Esophagus muscularis mucosa (tissue), 3 donors: ENCODE measurements at regions not wholly inside any gene's neighbourhood (a gene's known extent, or its start where the extent isn't known, plus 50 kb on each side); places are given as distances from the start of the nearest gene placed in this dataset.
A peak's percentile ranks its signal among the peaks of the same experiment; 100 is the strongest.

Source experiments
- CTCF ChIP-seq, 3 experiments: fragments of 200-600 bp in 2 of 3; fragments of 450-650 bp in 1 of 3; sonication (generic) in 2 of 3; IDR thresholded peaks; one replicate each; pipeline ENCODE4 v1.5.1; 2017 to 2019; ENCODE audit warnings: antibody characterized with exemption in 3 of 3, mild to moderate bottlenecking in 2 of 3, moderate library complexity in 1 of 3
- POLR2A ChIP-seq: fragments of 450-650 bp; IDR thresholded peaks from one replicate; pipeline ENCODE4 v1.6.1; 2017; ENCODE audit warnings: antibody characterized with exemption, moderate library complexity, mild to moderate bottlenecking, low read depth
- POLR2AphosphoS5 ChIP-seq, 2 donors: sonication (generic); formaldehyde crosslinking; IDR thresholded peaks; one replicate each; pipeline ENCODE4 v1.6.1; 2017; ENCODE audit warnings: antibody characterized with exemption in 2 of 2

GRCh38 chr19:33883859-33884519 lies 87.3 kb downstream of the KCTD15 start:
- TF ChIP-seq CTCF (IDR thresholded peaks at IDR 0.05) (no peak), POLR2A (no peak), POLR2AphosphoS5 (IDR thresholded peaks at IDR 0.05) (peak in 1 of 2 donors; percentile 20)
